SK-N-SH treated with all-trans-retinoic acid at 6 μM for 48 hours (cell line): ENCODE measurements at regions not wholly inside any gene's neighbourhood (a gene's known extent, or its start where the extent isn't known, plus 50 kb on each side); places are given as distances from the start of the nearest gene placed in this dataset.

ENCODE experiments used
- ATAC-seq: fragments of 200-7000 bp; cut with Tn5 transposase; 3 replicates; pipeline ENCODE4 v1.9.1; 2020; ENCODE audit warnings: mild to moderate bottlenecking, moderate library complexity
- ARNTL ChIP-seq: fragments of 450-650 bp; formaldehyde crosslinking; IDR thresholded peaks from 2 replicates; pipeline ENCODE4 v1.5.0; 2020; ENCODE audit warnings: low read depth, mild to moderate bottlenecking, moderate library complexity, borderline replicate concordance
- BACH2 ChIP-seq: fragments of 250-450 bp; sonication (Bioruptor Pico); IDR thresholded peaks from 2 replicates; pipeline ENCODE4 v1.9.0; 2021; ENCODE audit warnings: mild to moderate bottlenecking, borderline replicate concordance
- CSDC2 ChIP-seq: fragments of 250-450 bp; sonication (Bioruptor Pico); IDR thresholded peaks from 2 replicates; pipeline ENCODE4 v1.5.0; 2020; ENCODE audit warnings: mild to moderate bottlenecking, moderate library complexity
- ESRRG ChIP-seq: fragments of 250-450 bp; sonication (Bioruptor Pico); IDR thresholded peaks from 2 replicates; pipeline ENCODE4 v1.6.1; 2021; ENCODE audit warnings: mild to moderate bottlenecking
- GLIS3 ChIP-seq: fragments of 250-450 bp; sonication (Bioruptor Pico); IDR thresholded peaks from 2 replicates; pipeline ENCODE4 v1.5.0; 2020; ENCODE audit warnings: mild to moderate bottlenecking, moderate library complexity
- ISL1 ChIP-seq: fragments of 250-450 bp; sonication (Bioruptor Pico); IDR thresholded peaks from 2 replicates; pipeline ENCODE4 v2.1.2; 2022; ENCODE audit warnings: mild to moderate bottlenecking, moderate library complexity
- OSR1 ChIP-seq: fragments of 250-450 bp; sonication (Bioruptor Pico); IDR thresholded peaks from 2 replicates; pipeline ENCODE4 v1.8.0; 2022; ENCODE audit warnings: moderate library complexity, mild to moderate bottlenecking, inconsistent platforms
- POU6F1 ChIP-seq: fragments of 250-450 bp; sonication (Bioruptor Pico); IDR thresholded peaks from 2 replicates; pipeline ENCODE4 v1.8.0; 2021; ENCODE audit warnings: low read depth, mild to moderate bottlenecking, moderate library complexity, borderline replicate concordance
- PPARA ChIP-seq: fragments of 250-450 bp; sonication (Bioruptor Pico); IDR thresholded peaks from 2 replicates; pipeline ENCODE4 v1.5.0; 2020; ENCODE audit warnings: mild to moderate bottlenecking, borderline replicate concordance
- SNAI2 ChIP-seq: fragments of 250-450 bp; sonication (Bioruptor Pico); IDR thresholded peaks from 2 replicates; pipeline ENCODE4 v1.5.0; 2020; ENCODE audit warnings: mild to moderate bottlenecking, moderate library complexity
- TCF4 ChIP-seq: fragments of 250-450 bp; sonication (Bioruptor Pico); IDR thresholded peaks from 2 replicates; pipeline ENCODE4 v1.8.0; 2021; ENCODE audit warnings: mild to moderate bottlenecking, moderate library complexity, borderline replicate concordance
- TOX ChIP-seq: fragments of 250-450 bp; sonication (Bioruptor Pico); IDR thresholded peaks from 2 replicates; pipeline ENCODE4 v1.8.0; 2021; ENCODE audit warnings: mild to moderate bottlenecking, moderate library complexity, borderline replicate concordance
- ZC3H10 ChIP-seq: fragments of 250-450 bp; sonication (Bioruptor Pico); IDR thresholded peaks from 2 replicates; pipeline ENCODE4 v1.5.1; 2021; ENCODE audit warnings: mild to moderate bottlenecking, moderate library complexity
- ZFP3 ChIP-seq: fragments of 250-450 bp; sonication (Bioruptor Pico); IDR thresholded peaks from 2 replicates; pipeline ENCODE4 v1.5.0; 2020; ENCODE audit warnings: mild to moderate bottlenecking, moderate library complexity
- ZFP30 ChIP-seq: fragments of 450-650 bp; formaldehyde crosslinking; IDR thresholded peaks from 2 replicates; pipeline ENCODE4 v1.5.0; 2022; ENCODE audit warnings: mild to moderate bottlenecking, moderate library complexity
- ZNF565 ChIP-seq: fragments of 450-650 bp; formaldehyde crosslinking; conservative IDR thresholded peaks from 2 replicates; pipeline ENCODE4 v1.5.0; 2020; ENCODE audit warnings: low read depth, mild to moderate bottlenecking, moderate library complexity
- ZNF70 ChIP-seq: fragments of 450-650 bp; formaldehyde crosslinking; IDR thresholded peaks from 2 replicates; pipeline ENCODE4 v1.5.0; 2020; ENCODE audit warnings: mild to moderate bottlenecking, moderate library complexity
- TF ChIP-seq, protein P1 (sequence below): fragments of 250-450 bp; sonication (Bioruptor Pico); IDR thresholded peaks from 2 replicates; pipeline ENCODE4 v1.8.0; 2020; ENCODE audit warnings: mild to moderate bottlenecking, moderate library complexity, borderline replicate concordance
- TF ChIP-seq, protein P2 (sequence below): fragments of 250-450 bp; sonication (Bioruptor Pico); IDR thresholded peaks from 2 replicates; pipeline ENCODE4 v1.5.0; 2020; ENCODE audit warnings: mild to moderate bottlenecking, moderate library complexity
- TF ChIP-seq, protein P3 (sequence below): fragments of 250-450 bp; sonication (Bioruptor Pico); IDR thresholded peaks from 2 replicates; pipeline ENCODE4 v1.5.1; 2021; ENCODE audit warnings: mild to moderate bottlenecking, moderate library complexity
- TF ChIP-seq, protein P4 (sequence below): fragments of 250-450 bp; sonication (Bioruptor Pico); IDR thresholded peaks from 2 replicates; pipeline ENCODE4 v1.5.1; 2020; ENCODE audit warnings: low read depth, mild to moderate bottlenecking, moderate library complexity

- peak; percentile 91 for ATAC-seq
- TF ChIP-seq GLIS3: no peak
- no peak for TF ChIP-seq ZC3H10 (CRISPR knock-in tag)
- TF ChIP-seq POU6F1: peak; percentile 28; the same call in 1 of the 2 replicates
- no peak for TF ChIP-seq ESRRG
These were observed 56.7 kb upstream of the RPS23 start for GRCh38 chr5:82334856-82335255.

DNA sequence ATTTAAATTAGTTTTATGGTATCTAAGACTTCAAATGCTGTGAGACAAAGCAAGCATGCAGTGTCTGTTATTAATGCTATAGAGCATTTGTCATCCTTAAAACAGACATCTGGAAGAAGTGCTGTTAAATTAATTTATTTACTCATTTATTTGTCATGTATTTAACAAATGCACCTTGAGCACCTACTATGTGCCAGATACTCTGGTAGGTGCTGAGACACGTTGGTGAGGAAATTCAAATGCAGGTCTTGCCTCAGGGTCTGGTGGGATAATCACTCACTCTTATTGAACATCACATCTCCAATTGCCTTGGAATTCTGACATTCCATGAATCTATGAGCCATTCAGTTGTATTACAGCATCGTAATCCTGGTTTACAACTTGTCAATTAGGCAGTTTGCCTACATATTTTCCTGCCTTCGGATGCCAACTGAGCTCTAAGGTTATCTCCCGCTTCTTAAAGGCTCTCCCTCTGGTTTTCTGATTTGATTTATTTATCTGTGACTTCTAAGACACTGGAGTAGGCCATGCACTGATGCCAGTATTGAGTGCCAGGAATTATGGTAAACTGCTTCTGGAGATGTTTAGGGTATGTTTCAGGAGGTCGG, 56.0 kb upstream of the RPS23 start:
- peak; percentile 5 for ATAC-seq
- TF ChIP-seq ISL1 (CRISPR knock-in tag) (no peak), ESRRG (no peak), PPARA (no peak), ZFP30 (CRISPR knock-in tag) (no peak), GLIS3 (no peak), ARNTL (CRISPR knock-in tag) (no peak), CSDC2 (CRISPR knock-in tag) (no peak), ZC3H10 (CRISPR knock-in tag) (no peak), TCF4 (CRISPR knock-in tag) (no peak), ZNF70 (no peak), BACH2 (CRISPR knock-in tag) (no peak), ZNF565 (CRISPR knock-in tag) (no peak), TOX (CRISPR knock-in tag) (no peak), ZFP3 (CRISPR knock-in tag) (no peak)
- TF ChIP-seq, protein P1, sequence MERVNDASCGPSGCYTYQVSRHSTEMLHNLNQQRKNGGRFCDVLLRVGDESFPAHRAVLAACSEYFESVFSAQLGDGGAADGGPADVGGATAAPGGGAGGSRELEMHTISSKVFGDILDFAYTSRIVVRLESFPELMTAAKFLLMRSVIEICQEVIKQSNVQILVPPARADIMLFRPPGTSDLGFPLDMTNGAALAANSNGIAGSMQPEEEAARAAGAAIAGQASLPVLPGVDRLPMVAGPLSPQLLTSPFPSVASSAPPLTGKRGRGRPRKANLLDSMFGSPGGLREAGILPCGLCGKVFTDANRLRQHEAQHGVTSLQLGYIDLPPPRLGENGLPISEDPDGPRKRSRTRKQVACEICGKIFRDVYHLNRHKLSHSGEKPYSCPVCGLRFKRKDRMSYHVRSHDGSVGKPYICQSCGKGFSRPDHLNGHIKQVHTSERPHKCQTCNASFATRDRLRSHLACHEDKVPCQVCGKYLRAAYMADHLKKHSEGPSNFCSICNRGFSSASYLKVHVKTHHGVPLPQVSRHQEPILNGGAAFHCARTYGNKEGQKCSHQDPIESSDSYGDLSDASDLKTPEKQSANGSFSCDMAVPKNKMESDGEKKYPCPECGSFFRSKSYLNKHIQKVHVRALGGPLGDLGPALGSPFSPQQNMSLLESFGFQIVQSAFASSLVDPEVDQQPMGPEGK (CRISPR knock-in tag): no peak
- TF ChIP-seq, protein P2, sequence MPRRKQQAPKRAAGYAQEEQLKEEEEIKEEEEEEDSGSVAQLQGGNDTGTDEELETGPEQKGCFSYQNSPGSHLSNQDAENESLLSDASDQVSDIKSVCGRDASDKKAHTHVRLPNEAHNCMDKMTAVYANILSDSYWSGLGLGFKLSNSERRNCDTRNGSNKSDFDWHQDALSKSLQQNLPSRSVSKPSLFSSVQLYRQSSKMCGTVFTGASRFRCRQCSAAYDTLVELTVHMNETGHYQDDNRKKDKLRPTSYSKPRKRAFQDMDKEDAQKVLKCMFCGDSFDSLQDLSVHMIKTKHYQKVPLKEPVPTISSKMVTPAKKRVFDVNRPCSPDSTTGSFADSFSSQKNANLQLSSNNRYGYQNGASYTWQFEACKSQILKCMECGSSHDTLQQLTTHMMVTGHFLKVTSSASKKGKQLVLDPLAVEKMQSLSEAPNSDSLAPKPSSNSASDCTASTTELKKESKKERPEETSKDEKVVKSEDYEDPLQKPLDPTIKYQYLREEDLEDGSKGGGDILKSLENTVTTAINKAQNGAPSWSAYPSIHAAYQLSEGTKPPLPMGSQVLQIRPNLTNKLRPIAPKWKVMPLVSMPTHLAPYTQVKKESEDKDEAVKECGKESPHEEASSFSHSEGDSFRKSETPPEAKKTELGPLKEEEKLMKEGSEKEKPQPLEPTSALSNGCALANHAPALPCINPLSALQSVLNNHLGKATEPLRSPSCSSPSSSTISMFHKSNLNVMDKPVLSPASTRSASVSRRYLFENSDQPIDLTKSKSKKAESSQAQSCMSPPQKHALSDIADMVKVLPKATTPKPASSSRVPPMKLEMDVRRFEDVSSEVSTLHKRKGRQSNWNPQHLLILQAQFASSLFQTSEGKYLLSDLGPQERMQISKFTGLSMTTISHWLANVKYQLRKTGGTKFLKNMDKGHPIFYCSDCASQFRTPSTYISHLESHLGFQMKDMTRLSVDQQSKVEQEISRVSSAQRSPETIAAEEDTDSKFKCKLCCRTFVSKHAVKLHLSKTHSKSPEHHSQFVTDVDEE (CRISPR knock-in tag): no peak
- TF ChIP-seq, protein P3, sequence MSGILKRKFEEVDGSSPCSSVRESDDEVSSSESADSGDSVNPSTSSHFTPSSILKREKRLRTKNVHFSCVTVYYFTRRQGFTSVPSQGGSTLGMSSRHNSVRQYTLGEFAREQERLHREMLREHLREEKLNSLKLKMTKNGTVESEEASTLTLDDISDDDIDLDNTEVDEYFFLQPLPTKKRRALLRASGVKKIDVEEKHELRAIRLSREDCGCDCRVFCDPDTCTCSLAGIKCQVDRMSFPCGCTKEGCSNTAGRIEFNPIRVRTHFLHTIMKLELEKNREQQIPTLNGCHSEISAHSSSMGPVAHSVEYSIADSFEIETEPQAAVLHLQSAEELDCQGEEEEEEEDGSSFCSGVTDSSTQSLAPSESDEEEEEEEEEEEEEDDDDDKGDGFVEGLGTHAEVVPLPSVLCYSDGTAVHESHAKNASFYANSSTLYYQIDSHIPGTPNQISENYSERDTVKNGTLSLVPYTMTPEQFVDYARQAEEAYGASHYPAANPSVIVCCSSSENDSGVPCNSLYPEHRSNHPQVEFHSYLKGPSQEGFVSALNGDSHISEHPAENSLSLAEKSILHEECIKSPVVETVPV (CRISPR knock-in tag): no peak
- TF ChIP-seq, protein P4, sequence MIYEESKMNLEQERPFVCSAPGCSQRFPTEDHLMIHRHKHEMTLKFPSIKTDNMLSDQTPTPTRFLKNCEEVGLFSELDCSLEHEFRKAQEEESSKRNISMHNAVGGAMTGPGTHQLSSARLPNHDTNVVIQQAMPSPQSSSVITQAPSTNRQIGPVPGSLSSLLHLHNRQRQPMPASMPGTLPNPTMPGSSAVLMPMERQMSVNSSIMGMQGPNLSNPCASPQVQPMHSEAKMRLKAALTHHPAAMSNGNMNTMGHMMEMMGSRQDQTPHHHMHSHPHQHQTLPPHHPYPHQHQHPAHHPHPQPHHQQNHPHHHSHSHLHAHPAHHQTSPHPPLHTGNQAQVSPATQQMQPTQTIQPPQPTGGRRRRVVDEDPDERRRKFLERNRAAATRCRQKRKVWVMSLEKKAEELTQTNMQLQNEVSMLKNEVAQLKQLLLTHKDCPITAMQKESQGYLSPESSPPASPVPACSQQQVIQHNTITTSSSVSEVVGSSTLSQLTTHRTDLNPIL (CRISPR knock-in tag): no peak

- no peak for TF ChIP-seq OSR1 (CRISPR knock-in tag)
- peak; percentile 38 for TF ChIP-seq ISL1 (CRISPR knock-in tag)
- 0 out of 2 replicates have a peak, but pooled peaks have one; percentile 29 for TF ChIP-seq ZC3H10 (CRISPR knock-in tag)
- TF ChIP-seq ESRRG: no peak
- no peak for TF ChIP-seq SNAI2 (CRISPR knock-in tag)
- TF ChIP-seq TCF4 (CRISPR knock-in tag): no peak
- ATAC-seq: peak; percentile 8; the same call in 1 of the 3 replicates
These were observed 54.9 kb upstream of the RPS23 start for GRCh38 chr5:82332886-82333615.
